Mesendoderm (in vitro differentiated cells): ENCODE measurements at regions not wholly inside any gene's neighbourhood (a gene's known extent, or its start where the extent isn't known, plus 50 kb on each side); places are given as distances from the start of the nearest gene placed in this dataset.
"Not testable (repeated sequence)": the region's sequence is repeated elsewhere in the genome, so short reads cannot be mapped to it uniquely, and the experiment has no call there.

Experiments
- DNase-seq: peaks from one replicate; pipeline ENCODE4 v3.0.0; 2013
- H2AK5ac ChIP-seq: 2 replicates; pipeline ENCODE4 v1.6.1; 2013; ENCODE audit warnings: low read length, inconsistent platforms
- H2BK120ac ChIP-seq: 2 replicates; pipeline ENCODE4 v1.6.1; 2013; ENCODE audit warnings: low read depth, mild to moderate bottlenecking, low read length, moderate library complexity, mixed read lengths
- H2BK15ac ChIP-seq: replicated peaks from 2 replicates; pipeline ENCODE4 v1.6.1; 2013; ENCODE audit warnings: low read depth, mild to moderate bottlenecking, moderate library complexity
- H2BK5ac ChIP-seq: 2 replicates; pipeline ENCODE4 v1.6.1; 2013; ENCODE audit warnings: low read length, inconsistent platforms
- H3K18ac ChIP-seq: 2 replicates; pipeline ENCODE4 v1.6.1; 2013; ENCODE audit warnings: mild to moderate bottlenecking, low read length, mixed read lengths
- H3K23ac ChIP-seq: one replicate; pipeline ENCODE4 v1.6.1; 2013; ENCODE audit warnings: low read length
- H3K27ac ChIP-seq: 2 replicates; pipeline ENCODE4 v1.5.1; 2013; ENCODE audit warnings: low read depth, mild to moderate bottlenecking, inconsistent platforms, low read length, moderate library complexity
- H3K27me3 ChIP-seq: 2 replicates; pipeline ENCODE4 v1.6.1; 2013; ENCODE audit warnings: low read length, control low read depth, mild to moderate bottlenecking, inconsistent platforms; ENCODE audit not compliant: insufficient read depth, poor library complexity
- H3K36me3 ChIP-seq: 2 replicates; pipeline ENCODE4 v1.6.1; 2013; ENCODE audit warnings: low read length, inconsistent platforms; ENCODE audit not compliant: control insufficient read depth, insufficient read depth
- H3K4ac ChIP-seq: one replicate; pipeline ENCODE4 v1.6.1; 2013; ENCODE audit warnings: low read depth, mild to moderate bottlenecking, low read length, moderate library complexity
- H3K4me1 ChIP-seq: 2 replicates; pipeline ENCODE4 v1.6.1; 2013; ENCODE audit warnings: low read depth, low read length, inconsistent platforms; ENCODE audit not compliant: control insufficient read depth
- H3K4me2 ChIP-seq: 2 replicates; pipeline ENCODE4 v1.6.1; 2013; ENCODE audit warnings: low read length
- H3K4me3 ChIP-seq: 2 replicates; pipeline ENCODE4 v1.5.1; 2013; ENCODE audit warnings: mild to moderate bottlenecking, low read length
- H3K56ac ChIP-seq: one replicate; pipeline ENCODE4 v1.6.1; 2013; ENCODE audit warnings: low read length
- H3K79me1 ChIP-seq: 2 replicates; pipeline ENCODE4 v1.6.1; 2013; ENCODE audit warnings: low read length, inconsistent platforms
- H3K79me2 ChIP-seq: 2 replicates; pipeline ENCODE4 v1.6.1; 2013; ENCODE audit warnings: mild to moderate bottlenecking, low read length; ENCODE audit not compliant: control insufficient read depth, insufficient read depth
- H3K9ac ChIP-seq: 2 replicates; pipeline ENCODE4 v1.6.1; 2013; ENCODE audit warnings: low read length, inconsistent platforms
- H4K5ac ChIP-seq: one replicate; pipeline ENCODE4 v1.6.1; 2013; ENCODE audit warnings: low read length
- H4K8ac ChIP-seq: one replicate; pipeline ENCODE4 v1.6.1; 2013; ENCODE audit warnings: low read depth, mild to moderate bottlenecking, control low read depth, low read length, moderate library complexity
- whole genome bisulfite sequencing: extraction: QIAGEN DNeasy Blood & Tissue Kit; methylation state at CpG from one replicate; pipeline ENCODE4 v1.1.7; 2013; ENCODE audit warnings: low lambda C conversion rate, missing lambda C conversion rate; ENCODE audit not compliant: insufficient coverage; ENCODE audit errors: extremely low coverage; 5-methylcytosine and 5-hydroxymethylcytosine counted together

DNA sequence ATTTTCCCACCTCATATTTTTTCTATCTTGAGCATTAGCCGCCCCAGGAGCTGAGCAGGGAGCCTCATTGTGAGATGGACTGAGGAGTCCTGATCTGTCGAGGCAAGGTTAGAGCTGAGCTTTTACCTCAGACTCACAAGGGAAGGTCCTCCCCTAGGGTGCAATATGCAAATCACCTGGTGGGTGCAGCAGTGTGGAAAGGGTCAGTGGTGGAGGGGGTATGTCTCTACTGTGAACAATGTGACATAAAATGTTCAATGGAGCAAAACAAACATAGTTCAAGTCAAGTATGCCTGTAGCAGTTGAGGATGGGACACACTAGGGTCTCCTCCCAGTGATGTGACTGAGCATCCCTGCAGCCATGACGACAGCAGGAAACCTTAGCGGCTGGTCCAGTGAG is 219.2 kb downstream of the ANKRD36 start:
- not testable (repeated sequence) for H3K9ac ChIP-seq, H3K18ac ChIP-seq, H3K36me3 ChIP-seq, H4K8ac ChIP-seq, H3K4me1 ChIP-seq, H4K5ac ChIP-seq, H3K4me3 ChIP-seq, H3K27me3 ChIP-seq, H3K4me2 ChIP-seq, H3K4ac ChIP-seq, H3K23ac ChIP-seq, H2BK120ac ChIP-seq, H3K79me2 ChIP-seq, H2BK15ac ChIP-seq, H2BK5ac ChIP-seq, H3K56ac ChIP-seq, H2AK5ac ChIP-seq, H3K27ac ChIP-seq, H3K79me1 ChIP-seq, DNase-seq
- no CpG with 5 or more reads among the region's 4 CpGs for WGBS

DNA sequence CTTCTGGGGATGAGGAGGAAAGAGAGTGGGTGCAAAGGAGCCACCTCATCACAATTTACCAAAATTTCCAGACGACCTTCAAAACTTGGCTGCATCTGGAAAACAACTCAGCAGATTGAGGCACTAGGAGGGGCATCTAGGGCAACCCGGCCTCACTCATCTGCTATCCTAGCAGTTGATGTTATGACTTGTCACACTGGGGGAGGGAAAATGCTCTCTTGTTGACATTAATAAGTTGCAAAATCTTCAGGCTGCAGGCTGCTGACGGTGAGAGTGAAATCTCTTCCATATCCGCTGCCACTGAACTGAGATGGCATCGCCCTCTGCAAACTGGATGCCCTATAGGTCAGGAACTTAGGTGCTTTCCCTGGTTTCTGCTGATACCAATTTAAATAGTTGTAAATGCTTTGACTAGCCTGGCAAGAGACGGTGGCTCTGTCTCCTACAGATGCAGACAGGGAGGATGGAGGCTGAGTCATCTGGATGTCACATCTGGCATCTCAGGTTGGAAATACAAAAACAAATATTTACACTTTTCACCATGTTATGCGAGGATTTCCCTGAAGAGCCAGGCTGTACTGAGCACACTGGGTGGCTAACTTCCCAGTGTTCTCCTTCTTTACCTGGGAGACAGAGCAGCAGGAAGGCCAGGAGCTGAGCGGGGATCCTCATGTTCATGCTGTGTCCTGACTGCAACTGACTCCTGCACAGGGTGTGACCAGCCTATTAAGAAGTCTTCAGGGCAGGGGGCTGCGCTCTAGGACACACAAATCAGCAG is 209.2 kb downstream of the ANKRD36 start:
- not testable (repeated sequence) for H3K18ac ChIP-seq, H3K4me2 ChIP-seq, H4K5ac ChIP-seq, H2BK15ac ChIP-seq, H3K4ac ChIP-seq, H3K9ac ChIP-seq, H3K27ac ChIP-seq, H2BK120ac ChIP-seq, H2BK5ac ChIP-seq, H4K8ac ChIP-seq, H3K79me1 ChIP-seq, H3K56ac ChIP-seq, H3K4me1 ChIP-seq, H3K23ac ChIP-seq, DNase-seq, H3K36me3 ChIP-seq, H3K79me2 ChIP-seq, H3K27me3 ChIP-seq, H3K4me3 ChIP-seq, H2AK5ac ChIP-seq
- no CpG with 5 or more reads among the region's 9 CpGs for WGBS

DNA sequence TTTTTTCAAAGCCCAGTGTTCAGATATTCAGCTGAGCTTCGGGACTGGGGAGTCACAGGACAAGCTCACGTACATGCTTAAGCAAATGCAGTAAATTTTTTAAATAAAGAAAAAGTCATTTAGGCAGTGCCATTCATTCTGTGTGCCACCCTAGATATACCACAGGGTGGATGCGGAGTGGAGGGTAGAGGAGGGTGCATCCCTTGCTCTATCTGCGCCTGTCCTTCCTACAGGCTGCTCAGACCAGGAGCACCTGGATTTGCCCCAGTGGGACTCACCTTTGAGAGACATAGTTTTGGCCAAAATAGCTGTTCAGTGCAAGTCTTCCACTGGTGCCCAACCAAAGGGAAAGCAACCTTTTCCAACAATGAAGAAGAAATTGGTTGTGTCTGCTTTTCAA is 202.4 kb downstream of the ANKRD36 start:
- not testable (repeated sequence) for H3K23ac ChIP-seq, H2AK5ac ChIP-seq, H2BK5ac ChIP-seq, H3K9ac ChIP-seq, DNase-seq, H3K79me2 ChIP-seq, H3K4ac ChIP-seq, H3K4me2 ChIP-seq, H4K8ac ChIP-seq, H3K79me1 ChIP-seq, H3K36me3 ChIP-seq, H4K5ac ChIP-seq, H3K18ac ChIP-seq, H3K27ac ChIP-seq, H3K4me1 ChIP-seq, H3K56ac ChIP-seq, H3K27me3 ChIP-seq, H2BK15ac ChIP-seq, H2BK120ac ChIP-seq, H3K4me3 ChIP-seq
- WGBS, result no CpG with 5 or more reads among the region's 4 CpGs

DNA sequence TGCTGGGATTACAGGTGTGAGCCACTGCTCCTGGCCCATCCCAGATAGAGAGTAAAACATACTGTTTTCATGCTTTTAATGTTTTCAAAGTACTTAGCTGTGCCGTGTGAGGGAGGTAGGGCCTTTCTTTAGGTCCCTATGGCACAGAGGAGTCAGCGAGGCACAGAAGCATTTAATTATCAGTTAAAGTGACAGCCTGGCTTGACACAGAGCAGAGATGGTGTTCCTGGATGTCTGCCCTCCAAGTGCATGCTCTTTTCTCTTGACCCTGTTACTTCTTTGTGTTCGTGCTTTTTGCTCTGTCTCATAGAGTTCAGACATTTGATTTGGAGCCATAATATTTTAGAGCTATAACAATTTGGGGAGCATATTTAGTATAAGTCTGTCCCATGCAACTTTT is 199.5 kb downstream of the ANKRD36 start:
- H2BK15ac ChIP-seq, H3K27ac ChIP-seq, H4K8ac ChIP-seq, H4K5ac ChIP-seq, DNase-seq, H3K18ac ChIP-seq, H3K56ac ChIP-seq, H3K4ac ChIP-seq, H3K4me1 ChIP-seq, H2AK5ac ChIP-seq, H3K36me3 ChIP-seq, H3K4me3 ChIP-seq, H2BK5ac ChIP-seq, H3K4me2 ChIP-seq, H2BK120ac ChIP-seq, H3K79me1 ChIP-seq, H3K79me2 ChIP-seq, H3K23ac ChIP-seq, H3K9ac ChIP-seq, H3K27me3 ChIP-seq: not testable (repeated sequence)
- WGBS, result no CpG with 5 or more reads among the region's 3 CpGs

DNA sequence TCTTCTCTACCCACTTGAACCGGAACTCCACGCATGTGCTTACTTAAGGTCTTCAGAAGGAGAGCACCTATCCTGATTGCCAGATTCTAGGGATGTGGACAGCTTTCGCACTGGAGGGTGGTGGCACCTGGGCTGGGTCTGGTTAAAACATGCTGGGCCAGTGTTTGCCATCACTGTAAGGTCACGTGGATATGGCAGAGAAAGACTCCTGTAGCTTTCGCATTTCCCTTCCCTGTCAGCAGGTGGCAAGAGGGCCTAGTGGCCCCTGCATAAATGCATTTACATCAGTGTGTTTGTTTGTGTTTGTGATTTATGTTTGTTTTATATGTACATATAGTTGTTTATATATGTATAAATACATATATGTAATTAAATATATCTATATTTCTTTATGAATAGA is 192.5 kb downstream of the ANKRD36 start:
- WGBS, result no CpG with 5 or more reads among the region's 5 CpGs
- H3K9ac ChIP-seq, H3K79me1 ChIP-seq: not testable (repeated sequence)

DNA sequence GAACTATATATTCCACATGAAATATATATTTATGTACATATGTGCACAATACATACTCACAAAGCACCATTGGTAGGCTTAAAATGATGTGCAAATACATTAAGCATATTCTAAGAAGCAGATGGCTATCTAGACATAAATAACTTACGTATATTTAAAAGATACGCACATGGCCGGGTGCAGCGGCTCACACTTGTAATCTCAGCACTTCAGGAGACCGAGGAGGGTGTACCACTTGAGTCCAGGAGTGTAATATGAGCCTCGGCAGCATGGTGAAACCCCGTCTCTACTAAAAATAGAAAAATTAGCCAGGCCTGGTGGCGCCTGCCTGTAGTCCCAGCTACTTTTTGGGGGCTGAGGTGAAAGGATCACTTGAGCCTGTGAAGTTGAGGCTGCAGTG is 189.9 kb downstream of the ANKRD36 start:
- H3K9ac ChIP-seq, H3K56ac ChIP-seq, H3K27ac ChIP-seq, H3K4ac ChIP-seq, H4K5ac ChIP-seq, H3K4me3 ChIP-seq, H3K23ac ChIP-seq, H3K36me3 ChIP-seq, H4K8ac ChIP-seq, H3K27me3 ChIP-seq, H3K4me1 ChIP-seq, H3K18ac ChIP-seq, H2BK120ac ChIP-seq, DNase-seq, H3K79me1 ChIP-seq, H2BK15ac ChIP-seq, H3K79me2 ChIP-seq, H3K4me2 ChIP-seq, H2BK5ac ChIP-seq, H2AK5ac ChIP-seq: not testable (repeated sequence)
- no CpG with 5 or more reads among the region's 8 CpGs for WGBS

More for the DNA sequence above, 192.5 kb downstream of the ANKRD36 start:
- not testable (repeated sequence) for H2BK15ac ChIP-seq, H2AK5ac ChIP-seq, H3K56ac ChIP-seq, H3K18ac ChIP-seq, H4K5ac ChIP-seq, H3K79me2 ChIP-seq, H3K27me3 ChIP-seq, H3K36me3 ChIP-seq, H3K4me3 ChIP-seq, H3K4me2 ChIP-seq, H3K27ac ChIP-seq, H3K23ac ChIP-seq, H2BK5ac ChIP-seq, H3K4me1 ChIP-seq, DNase-seq, H3K4ac ChIP-seq, H4K8ac ChIP-seq, H2BK120ac ChIP-seq
